HL-60 (cell line): ENCODE measurements at regions not wholly inside any gene's neighbourhood (a gene's known extent, or its start where the extent isn't known, plus 50 kb on each side); places are given as distances from the start of the nearest gene placed in this dataset.

ENCODE experiments used
- POLR2AphosphoS5 ChIP-seq: IDR thresholded peaks from 2 replicates; pipeline ENCODE4 v1.6.1; 2012; ENCODE audit warnings: low read depth
- TF ChIP-seq, protein P1 (sequence below): IDR thresholded peaks from one replicate; pipeline ENCODE4 v1.5.1; 2011; ENCODE audit warnings: low read length, control low read depth, inconsistent platforms; ENCODE audit not compliant: insufficient read depth

GRCh38 chr17:27390540-27390939 is 65.7 kb upstream of the KSR1 start:
- TF ChIP-seq, protein P1, sequence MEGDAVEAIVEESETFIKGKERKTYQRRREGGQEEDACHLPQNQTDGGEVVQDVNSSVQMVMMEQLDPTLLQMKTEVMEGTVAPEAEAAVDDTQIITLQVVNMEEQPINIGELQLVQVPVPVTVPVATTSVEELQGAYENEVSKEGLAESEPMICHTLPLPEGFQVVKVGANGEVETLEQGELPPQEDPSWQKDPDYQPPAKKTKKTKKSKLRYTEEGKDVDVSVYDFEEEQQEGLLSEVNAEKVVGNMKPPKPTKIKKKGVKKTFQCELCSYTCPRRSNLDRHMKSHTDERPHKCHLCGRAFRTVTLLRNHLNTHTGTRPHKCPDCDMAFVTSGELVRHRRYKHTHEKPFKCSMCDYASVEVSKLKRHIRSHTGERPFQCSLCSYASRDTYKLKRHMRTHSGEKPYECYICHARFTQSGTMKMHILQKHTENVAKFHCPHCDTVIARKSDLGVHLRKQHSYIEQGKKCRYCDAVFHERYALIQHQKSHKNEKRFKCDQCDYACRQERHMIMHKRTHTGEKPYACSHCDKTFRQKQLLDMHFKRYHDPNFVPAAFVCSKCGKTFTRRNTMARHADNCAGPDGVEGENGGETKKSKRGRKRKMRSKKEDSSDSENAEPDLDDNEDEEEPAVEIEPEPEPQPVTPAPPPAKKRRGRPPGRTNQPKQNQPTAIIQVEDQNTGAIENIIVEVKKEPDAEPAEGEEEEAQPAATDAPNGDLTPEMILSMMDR, result no peak
- TF ChIP-seq POLR2AphosphoS5, result no peak
